GM13977 (cell line): ENCODE measurements at regions not wholly inside any gene's neighbourhood (a gene's known extent, or its start where the extent isn't known, plus 50 kb on each side); places are given as distances from the start of the nearest gene placed in this dataset.

Experiments
- DNase-seq: peaks from one replicate; pipeline ENCODE4 v3.0.0; 2012; ENCODE audit warnings: low spot score
- in situ Hi-C: fragments of 300-500 bp; cut with MboI; formaldehyde crosslinking; loops from one replicate; pipeline ENCODE4 v1.12.0; 2022; ENCODE audit warnings: low sequenced_read_pairs, low pct_unique_long_range_greater_than_20kb, mixed read lengths, inconsistent platforms; ENCODE audit not compliant: unreplicated experiment
- TF ChIP-seq, protein P1 (sequence below): IDR thresholded peaks from 2 replicates; pipeline ENCODE4 v1.5.1; 2012; ENCODE audit warnings: mild to moderate bottlenecking, control low read depth; ENCODE audit not compliant: insufficient read depth; ENCODE audit errors: extremely low read depth, missing control alignments

DNA sequence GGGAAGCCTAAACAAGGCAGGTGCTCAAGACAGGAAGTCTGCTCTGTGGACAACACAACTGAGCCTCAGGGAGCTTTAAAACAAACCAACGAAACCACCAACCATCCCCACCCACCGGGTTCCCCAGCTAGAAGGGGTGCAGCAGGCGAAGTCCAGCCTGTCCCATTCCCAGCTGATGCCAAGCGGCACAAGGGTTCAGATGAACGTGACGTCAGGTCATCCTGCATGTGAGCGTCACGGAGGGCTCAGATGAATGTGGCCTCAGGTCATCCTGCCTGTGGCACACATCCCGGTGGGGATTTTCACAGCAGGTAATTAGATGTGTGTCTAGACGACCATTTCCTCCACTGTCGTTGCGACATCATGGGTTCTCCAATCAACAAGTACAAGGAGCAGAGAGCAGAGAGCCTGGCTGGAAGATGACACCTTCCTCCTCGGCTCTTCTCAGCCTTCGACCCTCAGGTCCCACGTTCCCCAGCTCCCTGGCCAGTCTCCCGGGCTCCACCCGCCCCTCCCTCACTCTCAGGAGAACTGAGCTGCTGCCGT lies 246.5 kb downstream of the FOXL1 start:
- in situ Hi-C loops = no loop called here
- TF ChIP-seq, protein P1, sequence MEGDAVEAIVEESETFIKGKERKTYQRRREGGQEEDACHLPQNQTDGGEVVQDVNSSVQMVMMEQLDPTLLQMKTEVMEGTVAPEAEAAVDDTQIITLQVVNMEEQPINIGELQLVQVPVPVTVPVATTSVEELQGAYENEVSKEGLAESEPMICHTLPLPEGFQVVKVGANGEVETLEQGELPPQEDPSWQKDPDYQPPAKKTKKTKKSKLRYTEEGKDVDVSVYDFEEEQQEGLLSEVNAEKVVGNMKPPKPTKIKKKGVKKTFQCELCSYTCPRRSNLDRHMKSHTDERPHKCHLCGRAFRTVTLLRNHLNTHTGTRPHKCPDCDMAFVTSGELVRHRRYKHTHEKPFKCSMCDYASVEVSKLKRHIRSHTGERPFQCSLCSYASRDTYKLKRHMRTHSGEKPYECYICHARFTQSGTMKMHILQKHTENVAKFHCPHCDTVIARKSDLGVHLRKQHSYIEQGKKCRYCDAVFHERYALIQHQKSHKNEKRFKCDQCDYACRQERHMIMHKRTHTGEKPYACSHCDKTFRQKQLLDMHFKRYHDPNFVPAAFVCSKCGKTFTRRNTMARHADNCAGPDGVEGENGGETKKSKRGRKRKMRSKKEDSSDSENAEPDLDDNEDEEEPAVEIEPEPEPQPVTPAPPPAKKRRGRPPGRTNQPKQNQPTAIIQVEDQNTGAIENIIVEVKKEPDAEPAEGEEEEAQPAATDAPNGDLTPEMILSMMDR = no peak
- DNase-seq = no peak

DNA sequence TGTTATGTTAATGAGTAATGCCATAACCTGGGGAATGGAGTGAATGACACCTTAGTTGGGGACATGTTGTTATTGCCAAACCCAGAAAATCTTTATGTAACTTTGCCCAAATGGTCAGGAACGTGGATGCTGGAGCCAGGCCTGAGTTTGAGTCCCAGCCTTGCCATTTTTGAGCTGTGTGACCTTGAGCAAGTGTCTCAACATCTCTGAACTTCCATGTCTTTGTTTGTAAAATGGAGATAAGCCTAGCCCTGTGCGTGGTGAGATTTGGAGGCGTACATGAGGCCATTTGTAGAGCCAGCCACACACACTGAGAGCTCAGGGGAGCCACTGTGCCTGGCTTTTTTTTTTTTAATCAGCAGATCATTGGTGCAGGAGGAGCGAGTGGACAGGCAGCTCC lies 247.3 kb downstream of the FOXL1 start:
- no peak for DNase-seq
- in situ Hi-C loops = no loop called here
- TF ChIP-seq, protein P1 = no peak

DNA sequence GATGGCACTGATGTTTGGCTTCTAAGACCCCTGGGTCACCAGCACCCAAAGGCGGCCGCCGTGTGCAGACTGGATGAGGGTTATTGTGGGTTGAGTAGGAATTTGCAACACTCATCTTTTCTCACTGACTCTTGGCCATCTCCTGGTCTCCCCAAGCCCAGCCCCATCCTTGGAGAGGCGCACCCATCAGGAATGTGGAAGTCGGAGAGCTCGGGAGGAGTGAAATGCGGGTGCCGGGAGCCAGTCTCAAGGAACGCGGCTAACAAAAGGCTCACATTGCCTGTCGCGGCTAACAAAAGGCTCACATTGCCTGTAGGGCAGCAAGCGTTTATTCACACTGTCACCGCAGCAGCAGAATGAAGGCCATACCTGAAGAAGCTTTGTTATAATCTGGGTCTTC lies 248.6 kb downstream of the FOXL1 start:
- TF ChIP-seq, protein P1 = no peak
- in situ Hi-C loops = no loop called here
- DNase-seq = no peak

DNA sequence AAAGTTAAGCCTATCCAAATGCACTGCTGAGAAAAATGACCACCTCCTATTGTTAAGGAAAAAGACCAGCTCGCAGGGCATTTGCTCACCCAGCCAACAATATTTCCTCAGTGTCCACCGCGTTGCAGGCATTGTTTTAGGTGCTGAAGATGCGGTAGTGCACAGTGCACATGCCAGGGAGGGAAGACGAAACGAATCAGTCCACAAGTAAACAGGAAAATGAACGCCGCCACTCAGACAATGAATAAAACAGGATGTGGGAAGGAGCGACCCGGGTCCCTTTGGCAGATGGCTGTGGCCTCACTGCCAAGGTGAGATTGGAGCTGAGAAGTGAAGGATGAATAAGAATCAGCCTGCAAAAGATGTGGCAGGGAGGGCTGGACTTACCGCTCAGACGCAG lies 249.2 kb downstream of the FOXL1 start:
- DNase-seq = no peak
- TF ChIP-seq, protein P1 = no peak
- in situ Hi-C loops = no loop called here

- no peak for DNase-seq
- TF ChIP-seq, protein P1 = no peak
- in situ Hi-C loops = no loop called here
Observed at GRCh38 chr16:86828202-86828601, 249.9 kb downstream of the FOXL1 start.

DNA sequence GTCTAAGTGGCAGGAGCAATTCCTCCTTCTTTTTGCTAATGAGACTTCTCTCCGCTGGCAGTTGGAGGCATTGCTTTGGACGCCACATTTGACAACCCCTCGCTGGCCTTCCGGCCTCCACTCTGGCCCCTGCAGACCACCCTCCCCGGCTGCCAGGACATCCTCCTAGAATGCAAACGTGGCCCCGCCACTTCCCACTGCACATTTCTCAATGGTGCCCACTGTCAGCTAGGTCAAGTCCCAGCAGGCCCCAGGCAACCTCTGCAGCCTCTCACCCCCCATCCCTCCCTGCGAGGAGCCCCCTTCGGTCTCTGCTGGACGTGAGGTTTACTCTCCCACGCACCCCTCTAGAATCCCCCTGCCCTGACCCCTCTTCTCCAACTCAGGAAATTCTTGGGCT lies 250.3 kb downstream of the FOXL1 start:
- in situ Hi-C loops = no loop called here

DNA sequence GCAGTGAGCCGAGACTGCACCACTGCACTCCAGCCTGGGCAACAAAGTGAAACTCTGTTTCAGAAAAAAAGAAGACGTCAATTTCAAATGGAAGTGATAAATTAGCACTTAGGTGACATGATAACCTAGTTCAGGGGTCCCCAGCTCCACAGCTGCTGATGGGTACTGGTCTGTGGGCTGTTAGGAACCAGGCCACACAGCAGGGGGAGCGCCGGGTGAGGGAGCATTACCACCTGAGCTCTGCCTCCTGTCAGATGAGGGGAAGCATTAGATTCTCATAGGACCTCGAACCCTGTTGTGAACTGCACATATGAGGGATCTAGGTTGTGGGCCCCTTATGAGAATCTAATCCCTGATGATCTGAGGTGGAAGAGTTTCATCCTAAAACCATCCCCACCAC lies 253.0 kb downstream of the FOXL1 start:
- no peak for DNase-seq
- TF ChIP-seq, protein P1 = no peak
- in situ Hi-C loops = no loop called here

More for the DNA sequence above, 250.3 kb downstream of the FOXL1 start:
- DNase-seq = no peak
- TF ChIP-seq, protein P1 = no peak
